HepG2 (cell line): ENCODE measurements at regions not wholly inside any gene's neighbourhood (a gene's known extent, or its start where the extent isn't known, plus 50 kb on each side); places are given as distances from the start of the nearest gene placed in this dataset.

Experiments
- ATAC-seq: fragments of 200-7000 bp; cut with Tn5 transposase; 3 replicates; pipeline ENCODE4 v1.9.1; 2020; ENCODE audit warnings: mild to moderate bottlenecking, moderate library complexity
- BruUV-seq: library from RNA; stranded (reverse); fragments of 400-500 nt; replicated peaks from 2 replicates; lab custom pipeline; 2021; lab: Mats Ljungman, UMichigan
- CTCF ChIA-PET: fragments of 300-600 bp; formaldehyde crosslinking; extraction: SDS; loops from one replicate; lab custom pipeline; 2021; ENCODE audit warnings: low total read pairs, inconsistent platforms, low intra/inter-chr PET ratio; lab: Yijun Ruan, JAX
- POLR2A ChIA-PET: fragments of 350-600 bp; sonication (Branson Sonifier 250); formaldehyde crosslinking; loops from one replicate; lab custom pipeline; 2020; ENCODE audit warnings: antibody characterized with exemption, inconsistent platforms; lab: Yijun Ruan, JAX
- DNase-seq: peaks from one replicate; pipeline ENCODE4 v3.0.0-alpha.2; 2015; ENCODE audit warnings: low spot score
- FAIRE-seq: peaks from 3 replicates; lab custom pipeline; 2011; peaks lifted over from hg19 to GRCh38; lab: Jason Lieb, UNC
- H2AFZ ChIP-seq: one replicate; pipeline ENCODE4 v1.6.1; 2011; ENCODE audit warnings: low read length, inconsistent platforms
- H3K27ac ChIP-seq: fragments of 300-600 bp; 3 replicates; pipeline ENCODE4 v1.8.0; 2011; ENCODE audit warnings: mixed run types, mild to moderate bottlenecking, mixed read lengths, low read length, inconsistent platforms; ENCODE audit not compliant: insufficient read depth; ENCODE audit errors: extremely low read length
- H3K27me3 ChIP-seq, 2 experiments: fragments of 200-600 bp in 1 of 2; 2 replicates in 1 of 2; 3 replicates in 1 of 2; pipeline versions ENCODE4 v1.6.0 to v1.8.0; 2011; ENCODE audit warnings: low read length in 2 of 2, mild to moderate bottlenecking in 2 of 2, moderate library complexity in 2 of 2, inconsistent platforms in 1 of 2; ENCODE audit not compliant: insufficient read depth in 2 of 2, control insufficient read depth in 1 of 2
- H3K36me3 ChIP-seq, 2 experiments: fragments of 200-600 bp in 1 of 2; replicated peaks in 1 of 2; 2 replicates in 1 of 2; 3 replicates in 1 of 2; pipeline versions ENCODE4 v1.5.1 to v1.8.0; 2011; ENCODE audit warnings: low read length in 2 of 2, inconsistent platforms in 1 of 2; ENCODE audit not compliant: insufficient read depth in 2 of 2, control insufficient read depth in 1 of 2
- H3K4me1 ChIP-seq: 2 replicates; pipeline ENCODE4 v1.5.1; 2012; ENCODE audit warnings: low read length, inconsistent platforms; ENCODE audit not compliant: insufficient read depth
- H3K4me2 ChIP-seq: 2 replicates; pipeline ENCODE4 v1.6.0; 2011; ENCODE audit warnings: low read depth, low read length, inconsistent platforms
- H3K4me3 ChIP-seq, 3 experiments: fragments of 200-600 bp in 1 of 3; sonication (generic), shearing (Covaris generic) in 1 of 3; replicated peaks in 1 of 3; 2 replicates each; pipeline ENCODE4 v1.5.1; 2011 to 2016; ENCODE audit warnings: low read length in 3 of 3, inconsistent platforms in 2 of 3, low read depth in 2 of 3, mild to moderate bottlenecking in 2 of 3, control low read depth in 1 of 3, mixed read lengths in 1 of 3; ENCODE audit not compliant: insufficient read depth in 1 of 3
- H3K79me2 ChIP-seq: one replicate; pipeline ENCODE4 v1.6.1; 2011; ENCODE audit warnings: low read length, inconsistent platforms; ENCODE audit not compliant: insufficient read depth
- H3K9ac ChIP-seq: 2 replicates; pipeline ENCODE4 v1.6.0; 2011; ENCODE audit warnings: mild to moderate bottlenecking, low read depth, low read length, inconsistent platforms; ENCODE audit not compliant: insufficient read depth
- H3K9me3 ChIP-seq: 2 replicates; pipeline ENCODE4 v1.5.1; 2012; ENCODE audit warnings: mild to moderate bottlenecking, low read length
- H4K20me1 ChIP-seq: 2 replicates; pipeline ENCODE4 v1.6.0; 2011; ENCODE audit warnings: inconsistent platforms, mild to moderate bottlenecking, low read length, moderate library complexity; ENCODE audit not compliant: insufficient read depth
- AHR ChIP-seq: IDR thresholded peaks from 2 replicates; pipeline ENCODE4 v1.6.1; 2018; ENCODE audit warnings: missing genetic modification reagents, missing compliant biosample characterization
- EED ChIP-seq: sonication (generic); formaldehyde crosslinking; IDR thresholded peaks from 2 replicates; pipeline ENCODE4 v1.5.0; 2020; ENCODE audit warnings: mild to moderate bottlenecking, missing genetic modification reagents
- HMG20A ChIP-seq: IDR thresholded peaks from 2 replicates; pipeline ENCODE4 v1.6.1; 2016; ENCODE audit warnings: borderline replicate concordance
- RFX1 ChIP-seq: fragments of 450-650 bp; IDR thresholded peaks from 2 replicates; pipeline ENCODE4 v1.6.1; 2017
- ZNF558 ChIP-seq: sonication (generic); formaldehyde crosslinking; IDR thresholded peaks from 2 replicates; pipeline ENCODE4 v1.9.0; 2022; ENCODE audit warnings: mild to moderate bottlenecking, missing genetic modification reagents, borderline replicate concordance
- ZNF687 ChIP-seq: sonication (generic); formaldehyde crosslinking; IDR thresholded peaks from 2 replicates; pipeline ENCODE4 v1.5.1; 2020; ENCODE audit warnings: mild to moderate bottlenecking, missing genetic modification reagents, moderate library complexity
- ZNF710 ChIP-seq: sonication (generic); formaldehyde crosslinking; IDR thresholded peaks from 2 replicates; pipeline ENCODE4 v1.5.0; 2020; ENCODE audit warnings: mild to moderate bottlenecking, missing genetic modification reagents, borderline replicate concordance
- WGBS: methylation state at CpG from one replicate; pipeline ENCODE4 v1.1.6; 2017; ENCODE audit warnings: low lambda C conversion rate; 5-methylcytosine and 5-hydroxymethylcytosine counted together
- in situ Hi-C: cut with HindIII; loops from 2 replicates; pipeline ENCODE4 v1.10.0; 2017; ENCODE audit warnings: low pct_unique_long_range_greater_than_20kb; ENCODE audit not compliant: extremely low pct_ligation_motif_present
- intact Hi-C: fragments of 100-400 bp; cut with micrococcal nuclease; formaldehyde crosslinking; loops from one replicate; pipeline ENCODE4 v1.10.0; 2022; ENCODE audit not compliant: unreplicated experiment

GRCh38 chr6:71725126-71725470 lies 161.3 kb upstream of the RIMS1 start:
- no TSS peak for BruUV-seq
- no peak for TF ChIP-seq ZNF558 (CRISPR knock-in tag)
- no peak for TF ChIP-seq ZNF710 (CRISPR knock-in tag)
- TF ChIP-seq EED (CRISPR knock-in tag): no peak
- no peak for TF ChIP-seq HMG20A

GRCh38 chr6:71726121-71726520 lies 160.2 kb upstream of the RIMS1 start:
- DNase-seq: no peak
- Histone ChIP-seq H3K9me3 (no peaks in the 10 kb centered on the region), H3K4me3 (no peak overlapping the region), H3K4me1 (no peaks in the 10 kb centered on the region), H3K79me2 (no peaks in the 10 kb centered on the region), H3K27me3 (no peaks in the 10 kb centered on the region), H3K9ac (no peak overlapping the region), H3K36me3 (no peaks in the 10 kb centered on the region), H3K4me2 (no peak overlapping the region), H2AFZ (no peak overlapping the region), H3K27ac (no peak overlapping the region), H4K20me1 (no peaks in the 10 kb centered on the region)
- WGBS: 5% methylated on average over 2 of the region's 2 CpGs
- FAIRE-seq: no peak
- TF ChIP-seq HMG20A (no peak), RFX1 (no peak), ZNF687 (no peak), AHR (CRISPR knock-in tag) (no peak)
- ChIA-PET CTCF (no interaction called here), POLR2A (no interaction called here)
- intact Hi-C loops: no loop called here
- in situ Hi-C loops: no loop called here
- ATAC-seq: no peak
- BruUV-seq: no TSS peak

More at GRCh38 chr6:71725126-71725470, 161.3 kb upstream of the RIMS1 start:
- Histone ChIP-seq H2AFZ (no peak overlapping the region), H3K79me2 (no peaks in the 10 kb centered on the region), H3K9ac (no peak overlapping the region), H3K36me3 (no peaks in the 10 kb centered on the region), H3K27ac (no peak overlapping the region), H3K4me2 (no peak overlapping the region), H3K4me1 (no peaks in the 10 kb centered on the region), H4K20me1 (no peaks in the 10 kb centered on the region), H3K4me3 (no peak overlapping the region), H3K9me3 (no peaks in the 10 kb centered on the region), H3K27me3 (no peaks in the 10 kb centered on the region)
- 29% methylated on average over 2 of the region's 2 CpGs for WGBS
- ChIA-PET POLR2A (no interaction called here), CTCF (no interaction called here)
- no peak for FAIRE-seq
- no peak for DNase-seq
- intact Hi-C loops: no loop called here
- no peak for ATAC-seq
- in situ Hi-C loops: no loop called here
